Gastrocnemius medialis (tissue), 4 donors: ENCODE measurements at regions not wholly inside any gene's neighbourhood (a gene's known extent, or its start where the extent isn't known, plus 50 kb on each side); places are given as distances from the start of the nearest gene placed in this dataset.

Source experiments
- POLR2A ChIP-seq, 2 donors: fragments of 450-650 bp; IDR thresholded peaks; one replicate each; pipeline ENCODE4 v1.6.1; 2017; ENCODE audit warnings: antibody characterized with exemption in 2 of 2, mild to moderate bottlenecking in 2 of 2, moderate library complexity in 2 of 2
- TF ChIP-seq, protein P1 (sequence below), 5 experiments: fragments of 450-650 bp in 3 of 5; fragments of 200-600 bp in 2 of 5; sonication (generic) in 2 of 5; IDR thresholded peaks in 4 of 5; conservative IDR thresholded peaks in 1 of 5; 1 replicate in 4 of 5; 2 replicates in 1 of 5; pipeline ENCODE4 v1.5.1; 2016 to 2019; ENCODE audit warnings: antibody characterized with exemption in 5 of 5, mild to moderate bottlenecking in 3 of 5, moderate library complexity in 3 of 5

DNA sequence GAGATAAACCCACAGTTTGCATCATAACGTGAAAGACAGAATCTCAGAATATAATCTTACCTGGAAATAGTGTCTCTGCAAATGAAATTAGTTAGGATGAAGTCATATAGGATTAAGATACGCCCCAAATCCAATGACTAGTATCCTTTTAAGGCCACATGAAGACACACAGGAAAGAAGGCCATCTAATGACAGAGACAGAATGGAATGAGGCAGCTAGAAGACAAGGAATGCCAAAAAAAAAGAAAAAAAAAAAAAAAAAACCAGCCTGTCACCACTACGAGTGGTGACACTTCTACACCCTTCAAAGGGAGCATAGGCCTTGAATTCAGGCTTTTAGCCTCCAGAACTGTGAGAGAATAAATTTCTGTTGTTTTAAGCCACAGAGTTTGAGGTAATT lies 82.9 kb downstream of the HYCC1 start:
- TF ChIP-seq, protein P1, sequence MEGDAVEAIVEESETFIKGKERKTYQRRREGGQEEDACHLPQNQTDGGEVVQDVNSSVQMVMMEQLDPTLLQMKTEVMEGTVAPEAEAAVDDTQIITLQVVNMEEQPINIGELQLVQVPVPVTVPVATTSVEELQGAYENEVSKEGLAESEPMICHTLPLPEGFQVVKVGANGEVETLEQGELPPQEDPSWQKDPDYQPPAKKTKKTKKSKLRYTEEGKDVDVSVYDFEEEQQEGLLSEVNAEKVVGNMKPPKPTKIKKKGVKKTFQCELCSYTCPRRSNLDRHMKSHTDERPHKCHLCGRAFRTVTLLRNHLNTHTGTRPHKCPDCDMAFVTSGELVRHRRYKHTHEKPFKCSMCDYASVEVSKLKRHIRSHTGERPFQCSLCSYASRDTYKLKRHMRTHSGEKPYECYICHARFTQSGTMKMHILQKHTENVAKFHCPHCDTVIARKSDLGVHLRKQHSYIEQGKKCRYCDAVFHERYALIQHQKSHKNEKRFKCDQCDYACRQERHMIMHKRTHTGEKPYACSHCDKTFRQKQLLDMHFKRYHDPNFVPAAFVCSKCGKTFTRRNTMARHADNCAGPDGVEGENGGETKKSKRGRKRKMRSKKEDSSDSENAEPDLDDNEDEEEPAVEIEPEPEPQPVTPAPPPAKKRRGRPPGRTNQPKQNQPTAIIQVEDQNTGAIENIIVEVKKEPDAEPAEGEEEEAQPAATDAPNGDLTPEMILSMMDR (IDR thresholded peaks at IDR 0.05 in 4 of 5, conservative IDR thresholded peaks at IDR 0.05 in 1 of 5) = no peak
- no peak for TF ChIP-seq POLR2A (IDR thresholded peaks at IDR 0.05)
